GM12891 (cell line): ENCODE measurements at regions not wholly inside any gene's neighbourhood (a gene's known extent, or its start where the extent isn't known, plus 50 kb on each side); places are given as distances from the start of the nearest gene placed in this dataset.
"Not testable (repeated sequence)": the region's sequence is repeated elsewhere in the genome, so short reads cannot be mapped to it uniquely, and the experiment has no call there.

ENCODE experiments used
- DNase-seq: peaks from one replicate; pipeline ENCODE4 v3.0.0; 2011; ENCODE audit warnings: low spot score; ENCODE audit not compliant: insufficient read length
- FAIRE-seq: peaks from 2 replicates; lab custom pipeline; 2011; peaks lifted over from hg19 to GRCh38; lab: Jason Lieb, UNC
- PAX5 ChIP-seq: IDR thresholded peaks from 2 replicates; pipeline ENCODE4 v1.6.1; 2011; ENCODE audit warnings: low read length, moderate library complexity, mild to moderate bottlenecking; ENCODE audit not compliant: insufficient read depth, severe bottlenecking
- POLR2A ChIP-seq: IDR thresholded peaks from 2 replicates; pipeline ENCODE4 v1.6.1; 2011; ENCODE audit warnings: low read depth, low read length, control low read depth
- POLR2AphosphoS5 ChIP-seq: IDR thresholded peaks from 2 replicates; pipeline ENCODE4 v1.6.1; 2011; ENCODE audit warnings: low read depth, low read length, control low read depth
- POU2F2 ChIP-seq: IDR thresholded peaks from 2 replicates; pipeline ENCODE4 v1.6.1; 2011; ENCODE audit warnings: low read depth, mild to moderate bottlenecking, control low read depth, low read length, moderate library complexity
- SPI1 ChIP-seq: IDR thresholded peaks from 2 replicates; pipeline ENCODE4 v1.6.1; 2011; ENCODE audit warnings: low read depth, low read length, control low read depth
- TAF1 ChIP-seq: IDR thresholded peaks from 2 replicates; pipeline ENCODE4 v1.6.1; 2011; ENCODE audit warnings: low read depth, low read length, control low read depth

- TF ChIP-seq SPI1 (no peak), POLR2A (no peak), TAF1 (no peak), POLR2AphosphoS5 (no peak), POU2F2 (no peak), PAX5 (no peak)
- DNase-seq (no peak), FAIRE-seq (no peak)
Observed at GRCh38 chr6:137602313-137603197, 108.4 kb upstream of the OLIG3 start.

DNA sequence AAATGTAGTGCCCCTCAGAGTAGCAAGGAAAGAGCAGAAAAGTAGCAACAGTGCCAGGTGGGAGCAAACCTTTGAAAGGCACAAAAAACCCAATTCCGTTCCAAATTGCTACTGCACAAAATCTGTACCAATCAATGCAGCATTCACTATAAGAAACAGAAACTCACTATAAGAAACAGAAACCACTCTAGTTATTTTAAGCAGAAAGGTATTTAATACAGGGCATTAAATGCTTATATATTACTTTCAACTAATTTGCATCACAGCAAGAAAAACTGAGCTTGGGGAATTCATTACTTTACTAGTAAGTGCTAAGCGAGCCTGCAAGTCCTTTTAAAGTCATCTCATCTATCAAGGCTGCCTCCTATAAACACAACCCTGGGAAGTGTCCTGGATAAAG is 116.5 kb upstream of the OLIG3 start:
- no peak for FAIRE-seq
- no peak for TF ChIP-seq POU2F2
- no peak for TF ChIP-seq POLR2AphosphoS5
- TF ChIP-seq POLR2A = no peak
- TF ChIP-seq PAX5 = no peak
- no peak for TF ChIP-seq SPI1
- TF ChIP-seq TAF1 = no peak

DNA sequence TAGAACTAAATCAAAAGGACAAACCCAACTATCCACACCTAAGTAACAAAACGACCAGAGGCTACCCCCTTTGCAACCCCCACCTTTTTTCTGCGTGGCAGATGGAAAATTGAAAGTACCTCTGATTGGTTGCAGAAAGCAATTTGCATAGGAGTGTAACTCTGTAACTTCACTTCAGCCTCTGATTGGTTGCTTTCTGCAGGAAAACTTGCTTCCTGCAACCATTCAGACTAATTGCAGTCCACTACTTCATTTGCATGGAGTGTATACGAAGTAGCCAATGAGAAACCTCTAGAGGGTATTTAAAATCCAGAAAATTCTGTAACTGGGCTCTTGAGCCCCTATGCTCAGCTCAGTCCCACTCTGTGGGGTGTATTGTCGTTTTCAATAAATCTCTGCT is 129.1 kb upstream of the OLIG3 start:
- no peak for TF ChIP-seq POLR2A
- TF ChIP-seq SPI1 = no peak
- TF ChIP-seq POU2F2 = no peak
- no peak for TF ChIP-seq TAF1
- TF ChIP-seq PAX5 = no peak
- no peak for TF ChIP-seq POLR2AphosphoS5
- DNase-seq (no peak), FAIRE-seq (no peak)

More for the DNA sequence above, 116.5 kb upstream of the OLIG3 start:
- DNase-seq = no peak

GRCh38 chr6:137625100-137625661 is 131.0 kb upstream of the OLIG3 start:
- TF ChIP-seq PAX5 (no peak), POU2F2 (no peak), TAF1 (no peak), POLR2A (no peak), POLR2AphosphoS5 (no peak), SPI1 (no peak)
- FAIRE-seq (no peak), DNase-seq (no peak)

DNA sequence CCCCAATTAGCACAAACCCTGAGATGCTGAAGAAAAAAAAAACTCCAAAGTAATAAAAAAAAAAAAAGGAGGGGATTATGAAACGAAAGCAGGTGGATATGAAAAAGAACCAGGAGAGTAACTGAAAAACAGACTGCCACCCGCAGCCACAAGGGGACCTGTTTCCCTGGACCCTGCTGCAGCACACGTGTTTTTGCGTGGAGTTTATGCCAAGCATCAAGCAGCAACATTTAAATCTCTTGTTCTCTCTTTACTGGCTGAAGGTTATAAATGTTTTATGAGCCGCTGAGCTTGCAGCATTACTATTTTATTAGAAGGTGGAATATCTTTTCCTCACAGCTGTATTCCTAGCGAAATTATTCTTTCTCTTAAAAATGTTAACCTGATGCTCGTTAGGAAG is 131.6 kb upstream of the OLIG3 start:
- FAIRE-seq = no peak

DNA sequence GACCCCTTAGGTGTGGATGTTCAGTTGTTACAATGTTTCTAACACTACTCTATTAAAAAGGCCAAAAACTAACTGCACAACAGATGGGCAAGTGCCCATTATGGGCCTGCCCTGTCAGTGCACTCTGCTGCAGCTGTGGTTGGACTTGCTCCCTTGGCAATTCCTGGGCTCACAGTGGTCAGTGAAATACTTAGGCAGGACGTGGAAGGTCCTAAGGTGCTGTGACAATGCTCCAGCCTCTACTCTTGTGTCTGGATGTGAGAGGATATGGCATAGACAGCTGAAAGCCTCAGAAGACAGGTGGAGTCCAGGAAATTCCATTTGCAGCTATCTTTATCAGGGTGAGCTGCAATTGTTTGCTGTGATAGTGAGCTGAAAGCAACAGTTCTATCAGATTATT is 136.5 kb upstream of the OLIG3 start:
- no peak for DNase-seq

More for the DNA sequence above, 131.6 kb upstream of the OLIG3 start:
- TF ChIP-seq POLR2A (no peak), POU2F2 (no peak), TAF1 (no peak)
- DNase-seq = no peak

DNA sequence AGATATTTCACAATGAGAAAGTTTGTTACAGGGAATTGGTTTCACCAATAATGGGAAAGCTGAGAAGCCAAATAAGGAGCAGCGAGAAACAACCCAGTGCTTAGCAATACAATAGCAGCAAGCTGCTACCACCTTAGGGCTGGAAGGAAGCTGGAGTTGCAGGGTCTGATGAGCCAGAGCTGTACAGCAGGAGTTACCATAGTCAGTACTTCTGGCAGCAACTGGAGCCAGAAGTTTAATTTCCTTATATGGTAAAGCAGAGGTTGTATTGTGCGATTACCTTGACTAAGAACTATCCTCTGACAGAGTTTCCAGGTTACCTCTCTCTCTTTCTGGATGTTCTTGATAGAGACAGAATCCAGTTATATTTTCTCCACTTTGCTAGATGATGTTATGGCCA is 137.1 kb upstream of the OLIG3 start:
- peak; percentile 63 for FAIRE-seq
- TF ChIP-seq SPI1 = no peak
- TF ChIP-seq POLR2A = no peak
- no peak for TF ChIP-seq PAX5
- TF ChIP-seq POLR2AphosphoS5 = no peak
- no peak for TF ChIP-seq TAF1
- TF ChIP-seq POU2F2 = no peak
- no peak for DNase-seq

More for the DNA sequence above, 136.5 kb upstream of the OLIG3 start:
- FAIRE-seq = peak; percentile 75
- TF ChIP-seq POU2F2 (no peak), POLR2A (no peak)

DNA sequence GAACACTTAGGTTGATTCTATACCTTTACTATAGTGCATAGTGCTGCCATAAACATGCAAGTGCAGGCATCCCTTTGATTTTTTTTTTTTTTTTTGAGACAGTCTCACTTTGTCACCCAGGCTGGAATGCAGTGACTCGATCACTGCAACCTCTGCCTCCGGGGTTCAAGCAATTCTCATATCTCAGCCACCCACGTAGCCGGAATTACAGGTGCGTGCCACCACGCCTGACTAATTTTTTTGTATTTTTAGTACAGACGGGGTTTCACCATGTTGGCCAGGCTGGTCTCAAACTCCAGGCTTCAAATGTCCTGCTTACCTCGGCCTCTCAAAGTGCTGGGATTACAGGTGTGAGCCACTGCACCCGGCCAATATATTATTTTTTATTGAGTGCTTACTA is 140.0 kb upstream of the OLIG3 start:
- peak; percentile 67 for TF ChIP-seq PAX5
- peak; percentile 51 for FAIRE-seq
- not testable (repeated sequence) for DNase-seq

DNA sequence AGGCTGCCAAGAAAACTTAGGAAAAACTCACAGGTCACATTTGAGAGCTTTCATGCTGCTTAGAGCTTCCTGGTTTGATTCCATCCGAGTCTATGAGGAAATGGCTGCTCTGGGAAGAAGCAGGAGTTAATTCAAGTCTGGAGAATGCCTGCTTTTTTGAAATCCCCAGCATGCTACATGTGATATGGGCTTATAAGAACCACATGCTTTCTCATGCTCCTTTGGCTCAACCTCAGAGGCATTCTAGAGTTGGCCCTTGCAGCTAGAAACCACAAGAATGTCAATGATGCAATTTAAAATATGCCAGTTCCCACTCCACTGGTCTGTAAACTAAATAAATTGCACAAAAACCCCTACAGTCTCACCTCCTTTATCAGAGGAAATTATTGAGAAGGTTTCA is 142.9 kb upstream of the OLIG3 start:
- TF ChIP-seq PAX5 (no peak), POU2F2 (no peak), POLR2A (no peak), POLR2AphosphoS5 (no peak), TAF1 (no peak), SPI1 (no peak)
- FAIRE-seq (peak; percentile 31), DNase-seq (no peak)

DNA sequence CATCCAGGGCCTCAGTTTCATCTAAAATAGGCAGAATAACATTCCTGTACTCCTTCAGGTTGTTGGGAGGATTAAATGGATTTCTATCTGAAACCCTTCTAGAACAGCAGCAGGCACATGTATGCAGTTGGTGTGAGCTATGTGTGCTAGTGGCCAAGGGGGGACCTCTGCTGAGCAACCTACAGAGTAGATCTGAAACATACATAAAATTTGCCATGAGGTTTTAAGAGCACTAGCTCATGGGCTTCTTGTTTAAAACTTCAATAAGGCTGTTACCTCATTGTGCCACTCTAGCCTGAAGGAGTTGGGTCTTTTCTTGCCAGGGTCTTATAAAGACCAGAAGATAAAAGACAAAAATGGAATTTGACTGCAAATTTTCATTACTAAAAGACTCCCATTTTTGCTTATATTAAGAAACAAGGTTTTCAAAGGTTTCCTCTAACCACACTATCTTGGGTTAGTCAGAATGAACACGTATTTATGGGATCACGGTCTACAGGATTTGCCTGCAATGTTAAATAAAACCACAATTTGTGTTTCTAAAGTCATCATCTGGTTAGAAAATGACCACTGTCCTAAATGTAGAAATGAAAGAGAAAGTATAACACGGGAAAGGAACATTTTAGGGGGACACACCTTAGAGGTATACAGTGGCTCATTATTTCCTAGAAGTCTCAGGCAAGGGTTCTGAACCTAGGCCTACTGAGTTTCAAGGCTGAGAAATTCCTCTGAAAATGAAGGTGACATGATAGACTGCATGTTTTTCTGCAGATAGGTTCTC is 144.9 kb upstream of the OLIG3 start:
- TF ChIP-seq POLR2A (no peak), PAX5 (no peak), SPI1 (no peak), TAF1 (no peak), POLR2AphosphoS5 (no peak), POU2F2 (no peak)
- DNase-seq = no peak
- peak; percentile 79 for FAIRE-seq
